Mammary epithelial cell (primary cell): ENCODE measurements at regions not wholly inside any gene's neighbourhood (a gene's known extent, or its start where the extent isn't known, plus 50 kb on each side); places are given as distances from the start of the nearest gene placed in this dataset.

Experiments
- EZH2 ChIP-seq: IDR thresholded peaks from 2 replicates; pipeline ENCODE4 v1.6.1; 2012; ENCODE audit warnings: low read length, inconsistent platforms, borderline replicate concordance
- TF ChIP-seq, protein P1 (sequence below), 2 donors: IDR thresholded peaks in 1 of 2; conservative IDR thresholded peaks in 1 of 2; 2 replicates each; pipeline ENCODE4 v1.5.1; 2011 to 2012; ENCODE audit warnings: inconsistent platforms in 2 of 2, low read length in 2 of 2, mild to moderate bottlenecking in 2 of 2, control low read depth in 1 of 2, low read depth in 1 of 2; ENCODE audit not compliant: insufficient read depth in 1 of 2; ENCODE audit errors: extremely low read depth in 1 of 2

DNA sequence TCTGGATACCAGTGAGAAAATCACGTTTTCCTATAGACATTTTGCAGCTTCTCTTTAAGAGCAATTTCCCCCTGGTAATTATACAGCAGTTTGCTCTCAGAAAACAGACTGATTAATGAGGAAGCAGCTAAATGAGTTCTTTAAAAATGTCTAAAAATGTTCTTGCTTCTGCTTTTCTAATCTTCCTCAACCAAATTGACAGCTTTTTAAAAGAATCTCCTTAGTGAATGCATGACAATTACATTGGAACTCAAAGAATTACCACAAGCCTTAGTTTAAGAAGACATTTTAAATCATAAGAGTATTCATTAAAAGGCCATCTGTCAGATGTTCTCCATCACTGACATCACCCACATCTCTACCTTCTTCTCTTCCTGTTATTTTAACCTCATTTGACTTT, 135.8 kb upstream of the PLXNC1 start:
- TF ChIP-seq, protein P1, sequence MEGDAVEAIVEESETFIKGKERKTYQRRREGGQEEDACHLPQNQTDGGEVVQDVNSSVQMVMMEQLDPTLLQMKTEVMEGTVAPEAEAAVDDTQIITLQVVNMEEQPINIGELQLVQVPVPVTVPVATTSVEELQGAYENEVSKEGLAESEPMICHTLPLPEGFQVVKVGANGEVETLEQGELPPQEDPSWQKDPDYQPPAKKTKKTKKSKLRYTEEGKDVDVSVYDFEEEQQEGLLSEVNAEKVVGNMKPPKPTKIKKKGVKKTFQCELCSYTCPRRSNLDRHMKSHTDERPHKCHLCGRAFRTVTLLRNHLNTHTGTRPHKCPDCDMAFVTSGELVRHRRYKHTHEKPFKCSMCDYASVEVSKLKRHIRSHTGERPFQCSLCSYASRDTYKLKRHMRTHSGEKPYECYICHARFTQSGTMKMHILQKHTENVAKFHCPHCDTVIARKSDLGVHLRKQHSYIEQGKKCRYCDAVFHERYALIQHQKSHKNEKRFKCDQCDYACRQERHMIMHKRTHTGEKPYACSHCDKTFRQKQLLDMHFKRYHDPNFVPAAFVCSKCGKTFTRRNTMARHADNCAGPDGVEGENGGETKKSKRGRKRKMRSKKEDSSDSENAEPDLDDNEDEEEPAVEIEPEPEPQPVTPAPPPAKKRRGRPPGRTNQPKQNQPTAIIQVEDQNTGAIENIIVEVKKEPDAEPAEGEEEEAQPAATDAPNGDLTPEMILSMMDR (conservative IDR thresholded peaks at IDR 0.05 in 1 of 2, IDR thresholded peaks at IDR 0.05 in 1 of 2; ENCODE audit: extremely low read depth in 1 of 2, insufficient read depth in 1 of 2, low read depth in 1 of 2, low read length in 2 of 2), result no peak
- TF ChIP-seq EZH2, result no peak
